RPMI8226 (cell line): ENCODE measurements at regions not wholly inside any gene's neighbourhood (a gene's known extent, or its start where the extent isn't known, plus 50 kb on each side); places are given as distances from the start of the nearest gene placed in this dataset.
"Not testable (repeated sequence)": the region's sequence is repeated elsewhere in the genome, so short reads cannot be mapped to it uniquely, and the experiment has no call there.

ENCODE experiments used
- DNase-seq: peaks from one replicate; pipeline ENCODE4 v3.0.0-alpha.2; 2015

GRCh38 chr1:60791226-60791625 lies 291.1 kb upstream of the NFIA start:
- no peak for DNase-seq

GRCh38 chr1:60773099-60773498 lies 309.3 kb upstream of the NFIA start:
- DNase-seq: not testable (repeated sequence)

- no peak for DNase-seq
These were observed 313.3 kb upstream of the NFIA start for GRCh38 chr1:60769082-60769481.

- DNase-seq: peak; percentile 52
These were observed 317.2 kb upstream of the NFIA start for GRCh38 chr1:60765204-60765603.

GRCh38 chr1:60764489-60764888 lies 317.9 kb upstream of the NFIA start:
- DNase-seq: no peak

GRCh38 chr1:60763741-60764140 lies 318.6 kb upstream of the NFIA start:
- no peak for DNase-seq

- no peak for DNase-seq
These were observed 319.4 kb upstream of the NFIA start for GRCh38 chr1:60762911-60763310.

- no peak for DNase-seq
These were observed 320.2 kb upstream of the NFIA start for GRCh38 chr1:60762176-60762575.

GRCh38 chr1:60759291-60759690 lies 323.1 kb upstream of the NFIA start:
- DNase-seq: no peak

- no peak for DNase-seq
These were observed 324.9 kb upstream of the NFIA start for GRCh38 chr1:60757485-60757884.

- DNase-seq: no peak
These were observed 329.1 kb upstream of the NFIA start for GRCh38 chr1:60753036-60753900.

GRCh38 chr1:60751306-60751705 lies 331.1 kb upstream of the NFIA start:
- no peak for DNase-seq

- no peak for DNase-seq
These were observed 335.0 kb upstream of the NFIA start for GRCh38 chr1:60747353-60747752.

GRCh38 chr1:60746278-60746791 lies 336.0 kb upstream of the NFIA start:
- no peak for DNase-seq

GRCh38 chr1:60745484-60745883 lies 336.9 kb upstream of the NFIA start:
- no peak for DNase-seq

GRCh38 chr1:60742339-60742738 lies 340.0 kb upstream of the NFIA start:
- no peak for DNase-seq

- no peak for DNase-seq
These were observed 342.2 kb upstream of the NFIA start for GRCh38 chr1:60740154-60740553.

GRCh38 chr1:60739729-60740128 lies 342.6 kb upstream of the NFIA start:
- no peak for DNase-seq

- DNase-seq: no peak
These were observed 349.4 kb upstream of the NFIA start for GRCh38 chr1:60732977-60733401.

- DNase-seq: no peak
These were observed 351.0 kb upstream of the NFIA start for GRCh38 chr1:60731321-60731720.

GRCh38 chr1:60727552-60727951 lies 354.8 kb upstream of the NFIA start:
- DNase-seq: no peak

- no peak for DNase-seq
These were observed 365.9 kb upstream of the NFIA start for GRCh38 chr1:60716472-60716871.

GRCh38 chr1:60715970-60716369 lies 366.4 kb upstream of the NFIA start:
- no peak for DNase-seq

GRCh38 chr1:60709426-60709825 lies 372.9 kb upstream of the NFIA start:
- DNase-seq: no peak

GRCh38 chr1:60705026-60705425 lies 377.3 kb upstream of the NFIA start:
- DNase-seq: no peak
